Lower lobe of right lung (tissue), 2 donors: ENCODE measurements at regions not wholly inside any gene's neighbourhood (a gene's known extent, or its start where the extent isn't known, plus 50 kb on each side); places are given as distances from the start of the nearest gene placed in this dataset.

ENCODE experiments used
- ATAC-seq, 2 donors: fragments of 200-7000 bp; cut with Tn5 transposase; one replicate each; pipeline ENCODE4 v1.9.1; 2020 to 2022; ENCODE audit warnings: mild to moderate bottlenecking in 2 of 2, moderate library complexity in 2 of 2
- DNase-seq: peaks from one replicate; pipeline ENCODE4 v3.0.0-alpha.2; 2020
- H3K27ac ChIP-seq: fragments of 200-600 bp; one replicate; pipeline ENCODE4 v1.8.0; 2022
- H3K27me3 ChIP-seq: fragments of 200-600 bp; one replicate; pipeline ENCODE4 v1.8.0; 2022; ENCODE audit warnings: low read depth
- H3K36me3 ChIP-seq: fragments of 200-600 bp; one replicate; pipeline ENCODE4 v1.8.0; 2022; ENCODE audit warnings: mild to moderate bottlenecking
- H3K4me1 ChIP-seq: fragments of 200-600 bp; one replicate; pipeline ENCODE4 v1.8.0; 2022
- H3K4me3 ChIP-seq: fragments of 200-600 bp; one replicate; pipeline ENCODE4 v1.8.0; 2022; ENCODE audit warnings: mild to moderate bottlenecking
- H3K9me3 ChIP-seq: fragments of 200-600 bp; one replicate; pipeline ENCODE4 v1.8.0; 2022
- intact Hi-C: fragments of 100-400 bp; cut with DNase I; formaldehyde crosslinking; loops from one replicate; pipeline ENCODE4 v1.11.0; 2022
- TF ChIP-seq, protein P1 (sequence below): fragments of 200-600 bp; IDR thresholded peaks from one replicate; pipeline ENCODE4 v1.8.0; 2022; ENCODE audit warnings: antibody characterized with exemption, mild to moderate bottlenecking
- donor health status: DM: no; HTN: yes; CAD: no; lungs with severe emphysema.

DNA sequence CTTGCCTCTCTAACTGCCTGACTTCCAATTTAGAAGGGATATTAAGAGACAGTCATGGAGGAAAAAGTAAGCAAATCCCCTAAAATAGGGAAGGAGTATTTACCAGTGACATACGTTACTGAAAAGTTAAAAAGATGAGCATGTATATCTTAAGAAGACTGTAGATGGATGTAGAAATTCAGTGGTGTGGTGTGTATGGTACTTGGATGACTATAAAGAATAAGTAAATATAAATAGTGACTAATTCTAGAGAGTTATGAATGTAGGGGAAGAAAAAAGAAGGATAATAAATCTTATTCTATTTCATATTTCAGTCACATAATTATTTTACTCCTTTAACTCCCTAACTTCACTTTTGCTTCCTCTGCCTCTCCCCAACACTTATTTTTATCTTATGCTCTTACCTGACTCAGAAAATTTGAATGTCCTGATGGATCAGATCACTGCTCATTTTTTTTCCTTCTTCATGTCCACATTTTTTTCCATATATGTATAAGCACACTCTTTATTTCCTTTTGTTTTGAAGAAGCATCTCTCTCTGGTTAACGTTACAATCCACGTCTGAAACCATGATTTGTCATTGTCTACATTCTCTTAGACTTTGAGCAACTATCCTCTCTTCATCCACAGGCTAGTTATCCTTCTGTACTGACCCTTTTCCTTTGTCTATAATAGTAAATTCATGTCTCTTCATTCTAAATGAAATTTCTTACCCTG, 422.7 kb upstream of the SYT1 start:
- intact Hi-C loops, result no loop called here
- Histone ChIP-seq H3K4me1 (no peaks in the 10 kb centered on the region), H3K36me3 (no peaks in the 10 kb centered on the region), H3K4me3 (no peak overlapping the region), H3K27ac (no peak overlapping the region), H3K9me3 (no peaks in the 10 kb centered on the region), H3K27me3 (no peaks in the 10 kb centered on the region)
- DNase-seq, result no peak
- ATAC-seq, result no peak
- TF ChIP-seq, protein P1, sequence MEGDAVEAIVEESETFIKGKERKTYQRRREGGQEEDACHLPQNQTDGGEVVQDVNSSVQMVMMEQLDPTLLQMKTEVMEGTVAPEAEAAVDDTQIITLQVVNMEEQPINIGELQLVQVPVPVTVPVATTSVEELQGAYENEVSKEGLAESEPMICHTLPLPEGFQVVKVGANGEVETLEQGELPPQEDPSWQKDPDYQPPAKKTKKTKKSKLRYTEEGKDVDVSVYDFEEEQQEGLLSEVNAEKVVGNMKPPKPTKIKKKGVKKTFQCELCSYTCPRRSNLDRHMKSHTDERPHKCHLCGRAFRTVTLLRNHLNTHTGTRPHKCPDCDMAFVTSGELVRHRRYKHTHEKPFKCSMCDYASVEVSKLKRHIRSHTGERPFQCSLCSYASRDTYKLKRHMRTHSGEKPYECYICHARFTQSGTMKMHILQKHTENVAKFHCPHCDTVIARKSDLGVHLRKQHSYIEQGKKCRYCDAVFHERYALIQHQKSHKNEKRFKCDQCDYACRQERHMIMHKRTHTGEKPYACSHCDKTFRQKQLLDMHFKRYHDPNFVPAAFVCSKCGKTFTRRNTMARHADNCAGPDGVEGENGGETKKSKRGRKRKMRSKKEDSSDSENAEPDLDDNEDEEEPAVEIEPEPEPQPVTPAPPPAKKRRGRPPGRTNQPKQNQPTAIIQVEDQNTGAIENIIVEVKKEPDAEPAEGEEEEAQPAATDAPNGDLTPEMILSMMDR, result no peak

DNA sequence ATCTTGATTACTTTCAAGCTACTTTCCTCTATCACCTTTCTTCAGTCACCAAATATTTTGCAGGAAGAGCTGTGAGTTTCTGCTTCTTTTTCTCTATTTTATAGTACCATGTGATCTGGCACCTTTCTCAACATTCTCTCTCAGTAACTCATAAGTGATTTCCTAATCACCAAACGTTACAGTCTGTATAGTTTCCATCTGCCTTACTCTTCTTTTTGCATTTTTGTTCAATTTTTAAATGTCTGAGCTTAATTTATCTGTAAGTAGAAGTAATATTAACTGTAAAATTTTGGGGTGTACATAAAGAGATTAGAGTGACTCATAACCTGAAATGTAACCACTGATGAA, 422.1 kb upstream of the SYT1 start:
- intact Hi-C loops, result no loop called here
- H3K36me3 ChIP-seq, result no peaks in the 10 kb centered on the region
- no peaks in the 10 kb centered on the region for H3K9me3 ChIP-seq
- ATAC-seq, result no peak
- no peak overlapping the region for H3K4me3 ChIP-seq
- no peak for DNase-seq
- no peaks in the 10 kb centered on the region for H3K4me1 ChIP-seq
- H3K27me3 ChIP-seq, result no peaks in the 10 kb centered on the region
- H3K27ac ChIP-seq, result no peak overlapping the region
- TF ChIP-seq, protein P1, result no peak

DNA sequence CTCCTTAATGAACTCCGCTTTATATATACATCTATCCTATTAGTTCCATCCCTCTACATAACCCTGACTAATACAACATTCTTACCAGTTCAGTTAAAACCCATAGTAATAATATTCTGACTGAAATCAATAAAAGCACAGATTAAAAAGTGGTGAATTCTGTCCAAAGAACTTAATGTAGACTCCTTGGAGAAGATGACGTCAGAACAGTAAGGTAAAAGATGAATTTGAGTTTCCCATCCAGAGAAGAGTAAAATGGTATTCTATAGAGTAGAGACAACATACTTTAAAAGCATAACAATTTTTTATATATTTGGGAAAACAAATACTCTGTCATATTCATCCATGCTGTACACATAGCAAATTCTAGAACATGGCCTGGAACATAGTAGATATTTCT, 418.0 kb upstream of the SYT1 start:
- H3K27ac ChIP-seq, result no peak overlapping the region
- H3K27me3 ChIP-seq, result no peaks in the 10 kb centered on the region
- H3K4me1 ChIP-seq, result no peaks in the 10 kb centered on the region
- H3K4me3 ChIP-seq, result no peak overlapping the region
- intact Hi-C loops, result no loop called here
- no peaks in the 10 kb centered on the region for H3K9me3 ChIP-seq
- no peaks in the 10 kb centered on the region for H3K36me3 ChIP-seq
- DNase-seq (no peak), ATAC-seq (no peak)
- TF ChIP-seq, protein P1, result no peak

DNA sequence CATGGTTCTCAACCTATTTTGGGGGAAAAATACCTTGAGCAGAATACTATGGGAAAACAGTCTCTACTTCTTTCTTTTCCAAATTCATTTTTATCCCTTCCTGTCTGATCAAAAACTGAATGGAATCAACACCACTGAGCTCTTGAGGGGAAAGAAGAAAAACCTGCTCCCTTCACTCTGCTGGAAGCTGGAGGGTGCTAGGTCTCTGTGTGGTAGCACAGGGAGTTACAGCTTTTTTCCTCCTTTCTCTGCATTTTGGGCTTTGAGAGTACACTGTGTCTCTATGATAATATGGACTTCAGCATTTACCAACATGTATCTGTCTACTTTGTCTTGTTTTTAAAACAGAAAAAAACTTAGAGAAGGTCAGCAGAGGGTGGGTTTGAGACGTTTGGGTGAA, 417.2 kb upstream of the SYT1 start:
- H3K36me3 ChIP-seq, result no peaks in the 10 kb centered on the region
- no peak overlapping the region for H3K27ac ChIP-seq
- no peaks in the 10 kb centered on the region for H3K9me3 ChIP-seq
- intact Hi-C loops, result no loop called here
- TF ChIP-seq, protein P1, result no peak
- H3K4me3 ChIP-seq, result no peak overlapping the region
- no peak for DNase-seq
- H3K4me1 ChIP-seq, result no peaks in the 10 kb centered on the region
- no peaks in the 10 kb centered on the region for H3K27me3 ChIP-seq
- ATAC-seq, result no peak

DNA sequence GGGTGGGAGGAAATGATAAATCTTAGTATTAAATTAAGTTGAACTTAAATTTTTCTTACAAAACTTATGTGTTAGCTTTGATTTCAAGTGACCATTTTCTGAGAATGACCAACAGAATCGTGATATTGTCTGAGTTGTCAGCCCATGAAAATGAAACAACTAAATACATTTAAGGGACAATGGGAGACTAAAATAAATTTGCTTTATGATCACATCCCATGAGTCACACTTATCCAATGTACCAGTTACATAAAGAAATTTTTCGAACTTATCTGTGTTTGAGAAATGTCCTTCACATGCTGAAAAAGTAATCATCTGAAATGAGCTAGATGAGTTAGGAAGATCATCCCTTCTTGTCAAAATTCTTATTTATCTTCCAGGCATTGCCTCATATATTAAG, 415.9 kb upstream of the SYT1 start:
- no peak for ATAC-seq
- intact Hi-C loops, result no loop called here

More for the DNA sequence above, 415.9 kb upstream of the SYT1 start:
- Histone ChIP-seq H3K27ac (no peak overlapping the region), H3K4me3 (no peak overlapping the region), H3K27me3 (no peaks in the 10 kb centered on the region), H3K9me3 (no peaks in the 10 kb centered on the region), H3K36me3 (no peaks in the 10 kb centered on the region), H3K4me1 (no peaks in the 10 kb centered on the region)
- TF ChIP-seq, protein P1, result no peak
- DNase-seq, result no peak
